T-helper 2 cell (primary cell): ENCODE measurements at regions not wholly inside any gene's neighbourhood (a gene's known extent, or its start where the extent isn't known, plus 50 kb on each side); places are given as distances from the start of the nearest gene placed in this dataset.

ENCODE experiments used
- DNase-seq, 5 experiments: peaks; one replicate each; pipeline versions ENCODE4 v3.0.0 to v3.0.0-alpha.2; 2012 to 2022

- DNase-seq: no peak
These were observed 51.2 kb upstream of the GLI2 start for GRCh38 chr2:120684289-120685065.

GRCh38 chr2:120685066-120685973 is 50.3 kb upstream of the GLI2 start:
- no peak for DNase-seq
